ENCODE measurements at regions not wholly inside any gene's neighbourhood (a gene's known extent, or its start where the extent isn't known, plus 50 kb on each side); places are given as distances from the start of the nearest gene placed in this dataset.
A peak's percentile ranks its signal among the peaks of the same experiment; 100 is the strongest.

DNA sequence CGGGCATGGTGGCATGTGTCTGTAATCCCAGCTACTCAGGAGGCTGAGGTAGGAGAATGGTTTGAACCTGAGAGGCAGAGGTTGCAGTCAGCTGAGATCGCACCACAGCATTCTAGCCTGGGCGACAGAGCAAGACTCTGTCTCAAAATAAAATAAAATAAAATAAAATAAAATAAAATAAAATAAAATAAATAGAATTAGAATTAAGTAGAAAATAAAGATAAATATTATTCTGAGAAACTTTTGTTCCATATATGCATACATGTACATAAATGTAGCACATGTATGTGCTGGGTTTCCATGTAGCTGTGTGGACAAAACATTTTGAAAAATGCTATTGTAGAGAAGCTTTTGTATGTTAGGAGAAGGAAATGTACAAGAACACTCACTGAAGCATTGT, 129.4 kb upstream of the VLDLR start:
- TF ChIP-seq, protein P1, sequence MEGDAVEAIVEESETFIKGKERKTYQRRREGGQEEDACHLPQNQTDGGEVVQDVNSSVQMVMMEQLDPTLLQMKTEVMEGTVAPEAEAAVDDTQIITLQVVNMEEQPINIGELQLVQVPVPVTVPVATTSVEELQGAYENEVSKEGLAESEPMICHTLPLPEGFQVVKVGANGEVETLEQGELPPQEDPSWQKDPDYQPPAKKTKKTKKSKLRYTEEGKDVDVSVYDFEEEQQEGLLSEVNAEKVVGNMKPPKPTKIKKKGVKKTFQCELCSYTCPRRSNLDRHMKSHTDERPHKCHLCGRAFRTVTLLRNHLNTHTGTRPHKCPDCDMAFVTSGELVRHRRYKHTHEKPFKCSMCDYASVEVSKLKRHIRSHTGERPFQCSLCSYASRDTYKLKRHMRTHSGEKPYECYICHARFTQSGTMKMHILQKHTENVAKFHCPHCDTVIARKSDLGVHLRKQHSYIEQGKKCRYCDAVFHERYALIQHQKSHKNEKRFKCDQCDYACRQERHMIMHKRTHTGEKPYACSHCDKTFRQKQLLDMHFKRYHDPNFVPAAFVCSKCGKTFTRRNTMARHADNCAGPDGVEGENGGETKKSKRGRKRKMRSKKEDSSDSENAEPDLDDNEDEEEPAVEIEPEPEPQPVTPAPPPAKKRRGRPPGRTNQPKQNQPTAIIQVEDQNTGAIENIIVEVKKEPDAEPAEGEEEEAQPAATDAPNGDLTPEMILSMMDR (IDR thresholded peaks at IDR 0.05; ENCODE audit: low read length, missing control alignments) = no peak
- no peak for DNase-seq (ENCODE audit: low read depth)
- no peak overlapping the region for H3K4me3 ChIP-seq (replicated peaks; ENCODE audit: low read depth, low read length)

DNA sequence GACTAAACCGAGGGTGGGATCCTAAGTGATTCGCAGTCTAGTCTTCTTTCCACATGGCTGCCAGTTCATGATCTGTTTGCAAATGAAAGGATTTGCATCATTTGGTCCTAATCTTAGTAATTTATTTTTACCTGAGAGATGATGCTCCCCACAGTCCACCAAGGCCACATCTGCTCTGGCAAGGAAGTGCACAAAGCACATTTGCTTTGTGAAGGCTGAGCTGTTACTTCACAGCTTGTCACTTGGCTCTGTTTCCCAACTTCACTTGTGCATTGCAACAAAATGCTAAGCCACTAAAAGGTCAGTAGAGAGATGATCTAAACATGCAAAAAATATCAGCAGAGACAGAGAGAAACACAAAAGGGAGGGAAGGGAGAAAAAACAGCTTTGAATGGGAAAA, 128.5 kb upstream of the VLDLR start:
- TF ChIP-seq, protein P1 (IDR thresholded peaks at IDR 0.05; ENCODE audit: low read length, missing control alignments) = no peak
- no peak overlapping the region for H3K4me3 ChIP-seq (replicated peaks; ENCODE audit: low read depth, low read length)
- DNase-seq (ENCODE audit: low read depth) = peak; percentile 53

DNA sequence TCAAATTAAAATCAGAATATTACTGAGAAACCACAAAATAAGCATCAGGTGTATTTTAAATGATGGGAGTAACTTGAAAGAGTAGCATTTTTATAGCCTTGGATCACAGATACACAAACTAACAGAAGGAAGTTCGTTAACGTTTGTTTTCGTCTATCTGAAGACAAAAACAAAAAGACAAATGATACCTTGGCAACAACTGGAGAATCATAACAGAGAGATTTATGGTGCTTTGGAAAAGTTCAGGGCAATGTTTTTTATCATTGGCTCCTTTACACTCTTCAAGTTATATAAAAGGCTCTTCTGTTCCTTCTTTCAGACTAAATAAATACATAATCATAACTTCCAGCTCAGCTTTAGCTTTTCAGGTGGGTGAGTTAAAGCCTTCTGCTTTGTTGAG, 128.1 kb upstream of the VLDLR start:
- TF ChIP-seq, protein P1 (IDR thresholded peaks at IDR 0.05; ENCODE audit: low read length, missing control alignments) = no peak
- no peak overlapping the region for H3K4me3 ChIP-seq (replicated peaks; ENCODE audit: low read depth, low read length)
- no peak for DNase-seq (ENCODE audit: low read depth)

- no peak overlapping the region for H3K4me3 ChIP-seq (replicated peaks; ENCODE audit: low read depth, low read length)
- TF ChIP-seq, protein P1 (IDR thresholded peaks at IDR 0.05; ENCODE audit: low read length, missing control alignments) = no peak
- DNase-seq (ENCODE audit: low read depth) = peak; percentile 71
Measured at GRCh38 chr9:2494562-2494961, 127.0 kb upstream of the VLDLR start.

GRCh38 chr9:2495221-2496005, 126.2 kb upstream of the VLDLR start:
- no peak for DNase-seq (ENCODE audit: low read depth)
- no peak overlapping the region for H3K4me3 ChIP-seq (replicated peaks; ENCODE audit: low read depth, low read length)
- TF ChIP-seq, protein P1 (IDR thresholded peaks at IDR 0.05; ENCODE audit: low read length, missing control alignments) = no peak

- DNase-seq (ENCODE audit: low read depth) = no peak
- TF ChIP-seq, protein P1 (IDR thresholded peaks at IDR 0.05; ENCODE audit: low read length, missing control alignments) = no peak
Measured at GRCh38 chr9:2496169-2496568, 125.4 kb upstream of the VLDLR start.

GRCh38 chr9:2496934-2497333, 124.7 kb upstream of the VLDLR start:
- TF ChIP-seq, protein P1 (IDR thresholded peaks at IDR 0.05; ENCODE audit: low read length, missing control alignments) = no peak
- DNase-seq (ENCODE audit: low read depth) = no peak
- no peak overlapping the region for H3K4me3 ChIP-seq (replicated peaks; ENCODE audit: low read depth, low read length)

More at GRCh38 chr9:2496169-2496568, 125.4 kb upstream of the VLDLR start:
- H3K4me3 ChIP-seq (replicated peaks; ENCODE audit: low read depth, low read length) = no peak overlapping the region
